Activated CD8-positive, alpha-beta memory T cell treated with anti-CD3 and anti-CD28 coated beads, Interleukin-2, amount 50 U/mL, for 1 hour (primary cell): ENCODE measurements at regions not wholly inside any gene's neighbourhood (a gene's known extent, or its start where the extent isn't known, plus 50 kb on each side); places are given as distances from the start of the nearest gene placed in this dataset.
"Not testable (repeated sequence)": the region's sequence is repeated elsewhere in the genome, so short reads cannot be mapped to it uniquely, and the experiment has no call there.

Source experiments
- DNase-seq: peaks from one replicate; pipeline ENCODE4 v3.0.0-alpha.2; 2020; ENCODE audit errors: extremely low read depth

DNA sequence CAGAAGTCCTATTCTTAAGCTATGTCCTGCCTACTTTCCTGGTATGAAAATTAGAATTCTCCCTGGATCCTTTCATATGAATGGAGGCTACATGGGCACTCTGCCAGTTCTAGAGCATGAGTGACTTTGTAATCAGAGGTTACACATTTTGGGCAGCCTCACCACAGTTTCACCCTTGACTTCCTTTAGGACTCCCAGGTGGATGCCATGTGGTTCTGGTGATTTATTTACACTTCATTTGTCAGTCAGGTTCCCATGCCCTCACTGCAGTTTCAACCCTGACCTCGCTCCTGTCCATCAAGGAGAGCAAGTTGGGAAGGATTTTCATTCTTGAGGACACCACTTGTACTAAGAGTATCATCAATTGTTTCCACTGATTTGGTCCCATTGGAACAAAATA, 344.4 kb upstream of the FRG2C start:
- not testable (repeated sequence) for DNase-seq

DNA sequence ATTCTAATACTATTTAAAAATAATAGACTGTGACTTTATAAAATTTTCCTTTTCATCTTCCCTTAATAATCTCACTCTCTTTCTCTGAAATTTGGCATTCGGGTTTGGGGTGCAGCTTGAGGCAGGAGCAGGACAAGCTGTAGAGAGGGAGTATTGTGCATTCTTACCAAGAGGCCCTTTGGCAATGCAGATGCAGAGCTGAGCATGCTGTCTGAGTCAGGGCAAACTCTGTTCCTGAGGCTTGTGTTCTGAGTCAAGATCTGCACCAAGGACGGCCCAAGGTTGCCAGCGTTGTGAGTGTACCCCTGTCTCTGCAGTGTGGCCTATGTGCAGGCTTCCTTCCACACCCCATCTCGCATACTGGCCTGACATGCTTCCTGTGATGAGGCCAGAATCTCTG, 343.8 kb upstream of the FRG2C start:
- no peak for DNase-seq

DNA sequence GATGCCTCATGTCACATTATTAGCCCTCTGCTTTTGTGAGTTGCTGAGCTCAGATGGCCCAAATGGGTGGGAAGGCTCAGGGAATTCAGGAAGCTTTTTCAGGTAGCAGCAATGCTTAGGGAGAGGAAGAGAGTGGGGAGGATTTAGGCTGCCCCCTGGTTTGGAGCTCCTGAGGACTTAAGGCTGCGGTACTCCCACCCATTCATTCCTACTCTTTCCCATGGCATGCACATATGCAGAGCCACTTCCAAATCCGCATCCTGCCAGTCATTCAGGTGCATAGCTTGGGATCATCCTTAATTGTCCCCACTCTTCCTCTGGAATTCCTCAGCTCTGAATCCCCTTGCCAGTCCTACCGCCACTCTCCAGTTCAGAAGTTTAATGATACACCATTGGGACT, 343.1 kb upstream of the FRG2C start:
- no peak for DNase-seq

DNA sequence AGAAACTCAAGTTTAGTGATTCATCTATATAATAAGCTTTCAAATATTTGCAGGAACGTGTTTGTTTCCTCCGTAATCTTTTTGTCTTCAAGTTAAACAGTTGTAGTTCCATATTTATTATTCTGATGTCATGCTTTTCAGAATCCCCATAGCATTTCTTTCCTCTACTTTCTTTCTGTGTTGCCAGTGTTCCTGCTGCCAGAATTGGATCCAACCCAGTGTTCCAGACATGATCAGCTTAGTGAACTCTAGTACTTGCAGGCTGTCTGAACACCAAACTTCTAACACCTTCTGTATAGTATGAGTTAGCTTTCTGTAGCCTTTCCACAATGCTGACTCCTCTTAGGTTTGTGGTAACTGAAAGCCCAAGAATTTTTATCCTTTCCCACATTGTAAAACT, 340.2 kb upstream of the FRG2C start:
- DNase-seq, result not testable (repeated sequence)

DNA sequence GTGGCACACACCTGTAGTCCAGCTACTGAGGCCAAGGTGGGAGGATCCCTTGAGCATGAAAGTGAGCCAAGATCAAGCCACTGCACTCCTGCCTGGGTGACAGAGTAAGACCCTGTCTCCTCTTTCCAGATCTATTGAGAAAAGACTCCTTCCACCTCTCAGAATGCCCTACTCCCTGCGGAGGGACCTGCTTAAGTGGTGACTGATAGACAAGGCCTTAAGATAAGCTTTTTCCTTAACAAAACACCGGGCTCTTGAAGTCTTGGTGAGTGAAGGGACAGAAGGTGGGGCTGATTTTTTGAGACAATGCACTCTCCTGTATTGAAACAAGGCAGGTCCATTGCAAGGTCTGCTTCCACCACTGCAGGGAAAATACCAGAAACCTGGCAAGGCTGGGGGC, 338.4 kb upstream of the FRG2C start:
- no peak for DNase-seq

DNA sequence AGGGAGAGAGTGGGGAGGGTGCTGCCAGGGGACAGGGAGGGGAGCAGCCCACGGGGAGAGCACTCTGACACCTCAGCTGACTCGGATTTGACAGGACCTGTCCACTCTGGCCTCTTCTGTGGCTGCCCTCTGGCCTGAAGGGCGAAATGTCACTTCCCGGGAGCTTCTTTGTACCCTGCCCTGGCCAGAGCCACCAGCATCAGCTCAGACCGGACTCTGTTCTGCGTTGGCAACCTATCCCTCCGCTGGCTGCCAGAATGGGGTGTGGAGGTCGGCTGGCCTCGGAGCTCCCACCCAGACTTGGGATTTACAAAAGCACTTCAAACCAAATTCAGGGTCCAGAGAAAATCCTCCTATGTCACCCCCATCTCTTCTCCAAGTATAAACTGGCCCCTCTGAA, 336.7 kb upstream of the FRG2C start:
- DNase-seq, result no peak

DNA sequence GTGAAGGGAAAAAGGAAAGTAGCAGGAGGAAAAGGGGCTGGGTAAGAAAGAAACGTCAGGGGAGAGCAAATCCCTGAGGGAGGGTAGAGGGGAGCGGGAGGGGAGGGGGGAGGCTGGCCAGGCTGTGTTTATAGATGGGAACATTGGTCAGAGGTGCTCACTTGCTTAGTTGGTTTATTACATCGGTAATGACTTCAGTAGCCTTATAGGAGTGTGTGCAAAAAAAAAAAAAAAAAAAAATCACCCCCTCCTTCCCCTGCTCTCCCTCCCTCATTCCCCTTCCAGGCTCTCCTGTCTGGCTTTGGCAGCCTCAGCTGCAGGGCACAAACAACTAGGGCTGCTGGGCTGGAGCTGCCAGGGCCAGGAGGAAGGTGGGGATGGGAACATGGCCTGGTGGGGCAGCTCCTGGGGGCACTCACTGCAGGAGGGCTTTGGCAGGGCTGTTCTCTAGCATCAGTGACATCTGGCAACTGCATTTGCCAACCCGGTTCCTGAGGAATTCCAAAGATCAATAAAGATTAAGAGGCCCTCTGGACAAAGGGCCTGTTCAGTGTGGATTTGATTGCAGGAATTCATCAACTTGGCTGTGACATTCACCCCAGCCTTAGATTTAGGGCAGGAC, 334.5 kb upstream of the FRG2C start:
- no peak for DNase-seq

DNA sequence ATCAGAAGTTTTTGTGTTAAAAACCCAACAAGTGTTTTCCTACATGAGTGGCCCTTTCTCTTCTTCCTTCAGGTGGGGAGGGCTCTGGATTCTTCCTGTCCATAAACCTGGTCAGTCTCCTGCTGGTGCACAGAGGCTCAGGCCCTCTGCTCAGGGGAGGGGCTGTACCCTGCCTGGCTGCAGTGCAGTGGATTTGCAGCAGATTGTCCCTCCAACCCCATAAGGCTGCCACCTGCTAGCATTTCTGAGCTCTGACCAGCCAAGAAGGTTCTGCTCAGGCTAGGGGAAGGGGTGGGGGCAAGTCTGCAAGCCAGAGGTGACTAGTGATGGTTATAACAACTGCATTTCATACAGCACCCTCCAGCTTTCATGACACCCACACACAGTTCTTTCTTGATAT, 333.7 kb upstream of the FRG2C start:
- not testable (repeated sequence) for DNase-seq

DNA sequence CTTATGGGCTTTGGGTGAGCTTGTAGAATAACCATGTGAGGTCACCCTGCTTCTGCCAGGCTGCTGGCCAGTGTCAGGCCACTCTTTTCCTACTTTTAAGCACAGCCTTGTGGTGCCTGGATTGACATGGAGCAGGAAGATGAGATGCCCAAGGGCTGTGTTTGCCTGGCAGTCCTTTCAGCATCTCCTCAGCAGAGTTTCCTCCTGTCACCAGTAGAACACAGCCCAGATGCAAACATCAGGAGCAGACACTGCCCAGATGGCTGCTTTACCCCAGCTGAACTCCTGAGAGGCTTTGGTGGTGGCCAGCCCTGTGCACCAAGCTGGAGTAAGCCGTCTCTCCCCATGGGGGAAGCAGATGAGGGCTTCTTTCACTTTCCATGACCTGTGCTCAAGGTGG, 332.0 kb upstream of the FRG2C start:
- not testable (repeated sequence) for DNase-seq

DNA sequence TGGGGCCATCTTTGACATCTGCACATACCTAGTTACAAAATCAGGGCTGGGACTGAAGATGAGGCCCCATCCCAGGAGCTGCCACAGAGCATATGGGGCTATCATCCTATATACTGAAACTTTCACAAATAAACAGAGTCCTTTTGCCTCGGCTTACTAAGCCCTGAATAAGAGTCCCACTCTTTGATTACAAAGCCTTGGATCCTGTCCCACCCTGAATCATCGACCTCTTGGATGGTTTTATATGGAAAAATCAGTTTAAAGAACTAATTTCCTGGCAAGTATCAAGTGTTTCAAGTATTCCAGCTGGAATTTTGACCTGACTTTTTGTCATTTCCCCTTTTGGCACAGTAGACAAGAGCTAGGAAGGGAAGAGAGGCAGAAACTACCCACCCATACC, 331.3 kb upstream of the FRG2C start:
- DNase-seq, result no peak

DNA sequence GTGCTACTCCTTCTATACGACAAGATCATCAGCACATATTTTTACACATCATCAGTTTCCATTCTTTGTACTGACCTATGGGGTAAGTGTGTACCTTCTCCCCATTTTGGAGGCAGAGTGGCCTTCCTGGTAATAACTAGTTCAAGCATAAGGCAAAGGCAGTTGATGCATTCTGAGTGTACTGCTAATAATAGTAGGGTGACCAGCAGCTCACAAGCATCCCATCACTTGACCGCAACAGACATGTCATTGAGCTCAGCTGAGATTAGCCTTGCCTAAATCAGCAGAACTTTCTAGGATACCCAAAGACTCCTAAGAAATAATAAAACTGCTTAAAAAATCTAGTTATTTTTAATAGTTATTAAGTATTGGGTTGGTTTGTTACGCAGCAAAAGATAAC, 329.8 kb upstream of the FRG2C start:
- no peak for DNase-seq

DNA sequence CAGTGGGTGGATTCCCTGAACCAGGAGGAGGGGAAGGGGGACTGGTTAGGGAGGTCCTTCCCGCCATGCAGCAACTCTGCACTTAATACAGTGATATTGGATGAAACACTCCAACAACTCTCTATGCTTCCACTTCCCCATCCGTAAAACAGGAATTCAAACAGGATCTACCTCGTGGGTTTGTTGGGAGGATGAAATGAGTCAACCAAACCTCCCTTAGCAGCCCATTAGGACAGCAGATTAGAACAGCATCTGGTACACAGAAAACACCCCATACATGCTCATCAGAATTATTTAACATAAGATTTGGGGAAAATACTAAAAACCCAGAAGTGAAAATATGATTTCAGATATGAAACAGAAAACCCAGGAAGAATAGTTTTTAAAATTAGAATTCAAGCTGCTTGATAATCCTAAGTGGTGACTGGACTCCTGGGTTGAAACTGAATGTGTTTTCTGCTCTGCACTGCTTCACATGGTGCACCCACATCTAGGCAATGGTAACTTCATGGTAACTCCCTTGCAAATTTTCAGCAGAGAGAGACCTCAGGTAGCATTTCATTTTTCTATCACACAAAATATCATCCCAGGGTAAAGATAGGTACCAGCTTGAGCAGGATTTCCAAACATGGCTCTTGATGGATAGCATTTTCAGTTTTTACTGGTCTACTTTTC, 326.8 kb upstream of the FRG2C start:
- no peak for DNase-seq

DNA sequence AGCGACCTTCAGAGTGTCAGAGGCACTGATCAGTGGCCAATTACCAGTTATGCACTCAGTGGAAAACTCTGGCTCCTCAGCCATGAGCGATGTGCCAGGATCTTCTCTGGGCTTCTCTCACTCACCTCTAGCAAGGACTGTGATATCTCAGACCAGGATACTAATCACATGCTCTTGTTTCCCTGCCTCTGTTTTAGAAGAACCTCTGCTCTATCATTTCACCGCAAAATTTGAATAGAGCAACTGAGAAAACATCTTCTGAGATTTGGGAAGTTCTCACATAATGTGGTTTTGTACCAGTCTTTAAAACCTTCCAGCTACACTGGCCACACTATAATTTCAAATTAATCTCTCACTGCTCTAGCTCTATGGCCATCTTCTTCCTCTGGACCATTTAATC, 325.8 kb upstream of the FRG2C start:
- no peak for DNase-seq

DNA sequence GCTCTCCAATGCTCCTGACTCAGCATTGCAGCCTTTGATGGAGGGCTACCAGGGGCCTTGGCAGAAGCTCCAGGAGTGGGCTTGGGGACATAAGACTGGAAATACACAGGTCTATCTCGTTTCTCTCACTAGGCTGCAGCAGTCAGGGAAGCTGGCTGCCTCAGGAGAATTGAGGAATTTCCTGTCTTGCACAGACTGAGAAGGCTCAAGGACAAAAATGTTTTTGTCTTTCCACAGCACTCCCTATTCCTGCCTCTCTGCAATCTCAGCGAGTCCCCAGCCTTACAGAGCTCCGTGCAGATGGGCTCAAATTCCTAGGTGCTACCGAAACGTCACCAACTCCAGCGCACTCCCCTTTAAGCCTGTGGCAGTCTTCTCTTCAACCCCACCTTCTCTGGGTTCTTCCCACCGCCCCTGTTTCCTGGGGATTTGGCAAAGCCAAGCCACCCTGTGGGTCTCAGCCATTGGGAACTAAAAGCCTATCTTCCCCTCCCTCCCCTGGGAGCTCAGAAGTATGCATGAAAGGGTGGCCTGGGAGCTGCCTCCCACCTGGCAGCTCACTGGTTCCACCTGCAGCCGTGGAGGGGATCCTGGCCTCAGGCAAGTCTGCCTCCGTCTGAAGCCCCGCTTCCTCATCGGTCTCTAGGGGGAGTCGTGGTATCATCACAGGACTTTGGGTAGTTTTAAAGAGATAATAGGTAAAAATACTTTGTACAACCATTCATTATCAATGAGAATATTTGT, 322.6 kb upstream of the FRG2C start:
- no peak for DNase-seq

DNA sequence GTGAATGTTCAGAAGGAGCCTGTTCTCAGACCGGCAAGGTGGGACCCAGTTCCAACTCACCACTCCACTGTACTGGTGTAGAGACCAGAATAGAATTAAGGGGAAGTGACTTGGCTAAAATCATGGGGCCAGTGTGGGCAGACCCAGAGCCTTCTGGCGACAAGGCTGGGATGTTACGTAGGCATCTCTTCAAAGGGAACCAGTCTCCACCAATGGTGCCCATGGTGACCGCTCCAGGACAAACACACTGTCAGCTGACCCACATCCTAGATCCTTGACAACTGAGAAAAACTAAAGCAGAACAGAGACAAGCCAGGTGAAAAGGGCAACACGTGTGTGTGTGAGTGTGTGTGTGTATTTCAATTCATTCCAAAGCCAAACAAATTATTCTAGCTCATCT, 321.7 kb upstream of the FRG2C start:
- DNase-seq, result no peak

DNA sequence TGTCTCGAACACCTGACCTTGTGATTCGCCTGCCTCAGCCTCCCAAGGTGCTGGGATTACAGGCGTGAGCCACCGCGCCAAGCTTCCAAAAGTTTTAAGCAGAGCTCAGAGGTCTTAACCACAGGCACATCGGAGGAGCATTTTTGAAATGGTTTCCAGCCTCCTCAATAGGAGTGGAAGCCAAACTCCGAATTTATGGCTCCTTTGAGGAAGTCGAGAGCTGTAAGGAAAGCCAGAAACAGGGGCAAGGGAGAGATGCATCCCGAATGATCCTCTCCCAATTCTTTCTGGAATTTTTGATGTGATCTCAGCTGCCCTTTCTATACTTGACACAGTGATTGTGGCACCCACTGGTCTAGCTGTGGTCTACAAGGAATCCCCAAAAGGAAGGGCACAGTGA, 313.6 kb upstream of the FRG2C start:
- not testable (repeated sequence) for DNase-seq

DNA sequence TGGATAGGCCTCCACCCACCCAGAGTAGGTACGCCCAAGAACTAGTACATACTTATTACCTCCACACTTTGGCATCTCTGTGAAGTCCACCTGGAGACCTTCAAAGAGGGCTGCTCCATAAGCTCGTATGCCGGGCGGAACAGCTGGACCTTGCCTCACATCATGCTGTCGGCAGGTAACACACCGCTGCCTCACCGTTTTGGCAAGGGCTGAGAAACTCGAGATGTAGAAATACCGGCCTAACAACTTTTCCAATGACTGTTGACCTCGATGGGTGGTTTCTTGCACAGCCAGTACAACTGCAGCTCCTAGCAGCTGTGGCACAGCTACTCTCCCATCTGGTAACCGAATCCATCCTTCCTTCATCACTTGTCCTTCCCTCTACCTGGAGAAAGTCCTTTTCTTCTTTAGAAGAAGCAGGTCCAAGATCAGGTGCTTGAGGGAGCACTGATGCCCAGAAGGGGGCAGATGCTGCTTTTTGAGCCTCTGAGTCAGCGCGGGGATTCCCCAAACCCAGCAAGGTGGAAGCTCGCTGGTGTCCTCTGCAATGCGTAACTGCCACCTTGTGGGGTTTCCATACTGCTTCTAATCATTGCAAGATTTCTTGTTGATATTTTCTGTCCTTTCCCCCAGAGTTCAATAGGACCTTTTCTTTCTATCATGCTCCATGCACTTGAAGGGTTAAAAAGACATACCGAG, 301.9 kb upstream of the FRG2C start:
- DNase-seq, result not testable (repeated sequence)

DNA sequence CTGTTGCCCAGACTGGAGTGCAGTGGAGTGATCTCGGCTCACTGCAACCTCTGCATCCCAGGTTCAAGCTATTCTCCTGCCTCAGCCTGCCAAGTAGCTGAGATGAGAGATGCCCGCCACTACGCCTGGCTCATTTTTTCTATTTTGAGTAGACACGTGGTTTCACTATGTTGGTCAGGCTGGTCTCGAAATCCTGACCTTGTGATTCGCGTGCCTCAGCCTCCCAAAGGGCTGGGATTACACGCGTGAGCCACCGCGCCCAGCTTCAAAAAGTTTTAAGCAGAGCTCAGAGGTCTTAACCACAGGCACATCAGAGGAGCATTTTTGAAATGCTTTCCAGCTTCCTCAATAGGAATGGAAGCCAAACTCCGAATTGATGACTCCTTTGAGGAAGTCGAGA, 291.2 kb upstream of the FRG2C start:
- not testable (repeated sequence) for DNase-seq

DNA sequence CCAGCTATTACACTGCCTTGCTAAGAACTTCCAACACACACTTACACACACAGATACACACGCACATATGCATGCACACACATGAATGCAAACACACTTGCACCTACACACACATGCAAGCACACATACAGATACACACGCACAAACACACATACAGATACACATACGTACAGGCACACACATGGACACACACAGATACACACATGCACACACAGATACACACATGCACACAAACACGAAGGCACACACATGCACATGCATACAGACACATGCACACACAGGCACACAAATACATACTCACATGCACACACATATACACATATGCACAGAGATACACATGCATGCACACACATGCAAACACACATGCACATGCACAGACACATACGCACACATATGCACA, 284.3 kb upstream of the FRG2C start:
- DNase-seq, result not testable (repeated sequence)

DNA sequence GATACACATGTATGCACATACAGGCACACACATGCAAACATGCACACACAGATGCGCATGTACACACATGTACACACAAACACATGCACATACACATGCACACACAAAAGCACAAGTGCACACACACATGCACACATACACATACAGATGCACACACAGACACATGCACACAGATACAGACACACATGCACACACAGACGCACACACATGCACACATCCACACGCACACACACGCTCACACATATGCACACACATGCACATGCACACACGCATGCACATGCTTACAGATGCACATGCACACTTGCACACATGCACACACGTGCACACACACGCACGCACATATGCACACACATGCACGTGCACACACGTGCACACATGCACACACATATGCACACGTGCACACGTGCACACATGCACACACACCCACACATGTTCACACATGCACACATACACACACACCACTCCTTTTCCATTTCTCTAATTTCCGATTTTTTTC, 283.8 kb upstream of the FRG2C start:
- DNase-seq, result no peak

DNA sequence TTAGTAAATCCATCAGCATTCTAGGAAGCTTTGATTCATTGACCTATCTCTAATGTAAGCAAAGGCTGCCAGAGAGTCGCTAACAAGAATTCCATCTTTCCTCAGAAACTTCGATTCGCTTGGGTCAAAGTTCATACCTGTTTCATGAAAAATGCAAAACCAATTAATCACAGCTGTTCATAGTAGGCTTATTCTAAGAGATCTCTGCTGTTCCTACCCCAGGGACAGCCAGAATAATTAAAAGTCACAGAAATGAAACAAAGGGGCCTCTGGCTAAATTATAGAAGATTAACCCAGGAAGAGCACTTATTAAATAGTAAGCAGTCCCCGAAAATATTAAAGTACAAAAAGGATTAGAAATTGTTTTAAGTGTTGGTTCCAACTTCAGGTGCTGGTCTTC, 280.1 kb upstream of the FRG2C start:
- DNase-seq, result not testable (repeated sequence)

DNA sequence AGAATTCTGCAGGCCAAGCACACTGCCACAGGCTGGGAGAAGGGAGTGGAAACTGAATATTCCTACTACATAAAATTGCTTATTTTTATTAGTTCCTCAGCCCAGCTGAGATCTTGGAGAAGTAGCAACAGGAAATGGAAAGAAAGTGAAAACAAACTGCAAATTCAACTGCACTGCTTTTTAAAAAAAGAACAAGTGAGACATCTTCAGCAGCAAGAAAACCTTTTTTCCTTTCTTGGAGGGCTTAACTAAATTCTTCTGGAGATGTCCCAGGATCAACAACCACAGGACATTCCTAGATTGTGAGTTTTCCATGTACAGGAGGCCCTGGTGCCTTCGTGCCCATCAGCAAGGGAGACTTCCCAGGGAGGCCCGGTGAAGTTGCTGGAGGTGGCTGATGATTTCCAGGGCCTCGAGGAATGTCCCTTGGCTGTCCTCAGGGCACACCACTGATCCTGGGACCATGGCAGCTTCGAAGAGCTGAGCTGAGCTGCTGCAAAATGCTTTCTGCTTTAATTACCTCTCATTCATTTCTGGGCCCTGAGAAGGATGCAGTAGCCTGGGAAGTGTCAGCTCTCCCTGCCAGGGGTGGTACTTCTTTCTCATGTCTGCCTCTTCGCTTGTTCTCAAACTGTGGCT, 275.5 kb upstream of the FRG2C start:
- not testable (repeated sequence) for DNase-seq
